Endothelial cell of umbilical vein (primary cell): ENCODE measurements at regions not wholly inside any gene's neighbourhood (a gene's known extent, or its start where the extent isn't known, plus 50 kb on each side); places are given as distances from the start of the nearest gene placed in this dataset.

Experiments
- CTCF ChIP-seq, 2 donors: IDR thresholded peaks; 1 replicate in 1 of 2; 2 replicates in 1 of 2; pipeline ENCODE4 v1.5.1; 2011; ENCODE audit warnings: low read length in 2 of 2, mild to moderate bottlenecking in 2 of 2, moderate library complexity in 2 of 2, control low read depth in 1 of 2, inconsistent platforms in 1 of 2, low read depth in 1 of 2; ENCODE audit not compliant: insufficient read depth in 1 of 2; ENCODE audit errors: extremely low read depth in 1 of 2
- EZH2 ChIP-seq: IDR thresholded peaks from 2 replicates; pipeline ENCODE4 v1.6.1; 2012; ENCODE audit warnings: borderline replicate concordance, low read depth, mild to moderate bottlenecking, moderate library complexity, low read length, inconsistent platforms; ENCODE audit not compliant: severe bottlenecking
- FOS ChIP-seq: IDR thresholded peaks from 2 replicates; pipeline ENCODE4 v1.6.1; 2011; ENCODE audit warnings: mild to moderate bottlenecking, low read length, moderate library complexity, borderline replicate concordance; ENCODE audit not compliant: insufficient read depth
- JUN ChIP-seq: IDR thresholded peaks from 2 replicates; pipeline ENCODE4 v1.6.1; 2011; ENCODE audit warnings: borderline replicate concordance, low read depth; ENCODE audit not compliant: insufficient read length, insufficient read depth
- MAX ChIP-seq: IDR thresholded peaks from 2 replicates; pipeline ENCODE4 v1.6.1; 2011; ENCODE audit not compliant: insufficient read depth, insufficient read length
- MYC ChIP-seq: IDR thresholded peaks from one replicate; pipeline ENCODE4 v1.6.1; 2011; ENCODE audit warnings: mild to moderate bottlenecking, low read depth, low read length
- POLR2A ChIP-seq: IDR thresholded peaks from 2 replicates; pipeline ENCODE4 v1.6.1; 2012; ENCODE audit warnings: low read depth, mild to moderate bottlenecking, control low read depth, low read length
- POLR2AphosphoS5 ChIP-seq: IDR thresholded peaks from 2 replicates; pipeline ENCODE4 v1.6.1; 2012; ENCODE audit warnings: low read depth, mild to moderate bottlenecking, control low read depth, low read length, moderate library complexity; ENCODE audit not compliant: insufficient read depth

GRCh38 chr18:28466204-28466603 lies 289.3 kb upstream of the CDH2 start:
- TF ChIP-seq EZH2 (no peak), POLR2A (no peak), CTCF (IDR thresholded peaks at IDR 0.05; ENCODE audit: extremely low read depth in 1 of 2, insufficient read depth in 1 of 2, low read depth in 1 of 2, low read length in 2 of 2) (no peak), JUN (no peak), POLR2AphosphoS5 (no peak), MAX (no peak), MYC (no peak), FOS (no peak)
